GM19023 (cell line): ENCODE measurements at regions not wholly inside any gene's neighbourhood (a gene's known extent, or its start where the extent isn't known, plus 50 kb on each side); places are given as distances from the start of the nearest gene placed in this dataset.
"Not testable (repeated sequence)": the region's sequence is repeated elsewhere in the genome, so short reads cannot be mapped to it uniquely, and the experiment has no call there.

Experiments used
- ATAC-seq: cut with Tn5 transposase; IDR thresholded peaks from one replicate; pipeline ENCODE4 v1.9.1; 2021; ENCODE audit warnings: mild to moderate bottlenecking, moderate library complexity; ENCODE audit not compliant: unreplicated experiment

- not testable (repeated sequence) for ATAC-seq
Measured at GRCh38 chr4:9505341-9505740, 61.1 kb downstream of the DEFB131A start.

GRCh38 chr4:9506672-9507071, 62.5 kb downstream of the DEFB131A start:
- not testable (repeated sequence) for ATAC-seq

- ATAC-seq = not testable (repeated sequence)
Measured at GRCh38 chr4:9512941-9513340, 68.7 kb downstream of the DEFB131A start.

GRCh38 chr4:9519631-9520030, 75.4 kb downstream of the DEFB131A start:
- not testable (repeated sequence) for ATAC-seq

GRCh38 chr4:9522903-9523302, 78.7 kb downstream of the DEFB131A start:
- not testable (repeated sequence) for ATAC-seq

GRCh38 chr4:9524406-9524805, 80.2 kb downstream of the DEFB131A start:
- not testable (repeated sequence) for ATAC-seq

- ATAC-seq = not testable (repeated sequence)
Measured at GRCh38 chr4:9532134-9532862, 88.1 kb downstream of the DEFB131A start.

- ATAC-seq = not testable (repeated sequence)
Measured at GRCh38 chr4:9532863-9533192, 88.6 kb downstream of the DEFB131A start.

GRCh38 chr4:9537101-9537500, 92.9 kb downstream of the DEFB131A start:
- ATAC-seq = not testable (repeated sequence)

- ATAC-seq = not testable (repeated sequence)
Measured at GRCh38 chr4:9539939-9540520, 95.8 kb downstream of the DEFB131A start.

GRCh38 chr4:9541388-9541915, 97.2 kb downstream of the DEFB131A start:
- ATAC-seq = not testable (repeated sequence)

GRCh38 chr4:9544851-9545250, 100.6 kb downstream of the DEFB131A start:
- ATAC-seq = not testable (repeated sequence)

- ATAC-seq = not testable (repeated sequence)
Measured at GRCh38 chr4:9547470-9547869, 103.3 kb downstream of the DEFB131A start.

GRCh38 chr4:9556076-9556475, 111.9 kb downstream of the DEFB131A start:
- not testable (repeated sequence) for ATAC-seq

GRCh38 chr4:9577869-9578268, 133.7 kb downstream of the DEFB131A start:
- not testable (repeated sequence) for ATAC-seq

GRCh38 chr4:9582880-9583279, 138.7 kb downstream of the DEFB131A start:
- not testable (repeated sequence) for ATAC-seq

GRCh38 chr4:9592010-9592409, 147.8 kb downstream of the DEFB131A start:
- ATAC-seq = no peak

- no peak for ATAC-seq
Measured at GRCh38 chr4:9594948-9595347, 150.7 kb downstream of the DEFB131A start.

GRCh38 chr4:9595531-9595930, 151.3 kb downstream of the DEFB131A start:
- not testable (repeated sequence) for ATAC-seq

- no peak for ATAC-seq
Measured at GRCh38 chr4:9599266-9599665, 155.1 kb downstream of the DEFB131A start.

- no peak for ATAC-seq
Measured at GRCh38 chr4:9600246-9600645, 156.0 kb downstream of the DEFB131A start.

- no peak for ATAC-seq
Measured at GRCh38 chr4:9602389-9602914, 158.2 kb downstream of the DEFB131A start.
